HepG2 (cell line): ENCODE measurements at regions not wholly inside any gene's neighbourhood (a gene's known extent, or its start where the extent isn't known, plus 50 kb on each side); places are given as distances from the start of the nearest gene placed in this dataset.

Source experiments
- ATAC-seq: fragments of 200-7000 bp; cut with Tn5 transposase; 3 replicates; pipeline ENCODE4 v1.9.1; 2020; ENCODE audit warnings: mild to moderate bottlenecking, moderate library complexity
- BruUV-seq: library from RNA; stranded (reverse); fragments of 400-500 nt; replicated peaks from 2 replicates; lab custom pipeline; 2021; lab: Mats Ljungman, UMichigan
- CTCF ChIA-PET: fragments of 300-600 bp; formaldehyde crosslinking; extraction: SDS; loops from one replicate; lab custom pipeline; 2021; ENCODE audit warnings: low total read pairs, inconsistent platforms, low intra/inter-chr PET ratio; lab: Yijun Ruan, JAX
- POLR2A ChIA-PET: fragments of 350-600 bp; sonication (Branson Sonifier 250); formaldehyde crosslinking; loops from one replicate; lab custom pipeline; 2020; ENCODE audit warnings: antibody characterized with exemption, inconsistent platforms; lab: Yijun Ruan, JAX
- DNase-seq: peaks from one replicate; pipeline ENCODE4 v3.0.0-alpha.2; 2015; ENCODE audit warnings: low spot score
- FAIRE-seq: peaks from 3 replicates; lab custom pipeline; 2011; peaks lifted over from hg19 to GRCh38; lab: Jason Lieb, UNC
- H2AFZ ChIP-seq: one replicate; pipeline ENCODE4 v1.6.1; 2011; ENCODE audit warnings: low read length, inconsistent platforms
- H3K27ac ChIP-seq: fragments of 300-600 bp; 3 replicates; pipeline ENCODE4 v1.8.0; 2011; ENCODE audit warnings: mixed run types, mild to moderate bottlenecking, mixed read lengths, low read length, inconsistent platforms; ENCODE audit not compliant: insufficient read depth; ENCODE audit errors: extremely low read length
- H3K27me3 ChIP-seq, 2 experiments: fragments of 200-600 bp in 1 of 2; 2 replicates in 1 of 2; 3 replicates in 1 of 2; pipeline versions ENCODE4 v1.6.0 to v1.8.0; 2011; ENCODE audit warnings: low read length in 2 of 2, mild to moderate bottlenecking in 2 of 2, moderate library complexity in 2 of 2, inconsistent platforms in 1 of 2; ENCODE audit not compliant: insufficient read depth in 2 of 2, control insufficient read depth in 1 of 2
- H3K36me3 ChIP-seq, 2 experiments: fragments of 200-600 bp in 1 of 2; replicated peaks in 1 of 2; 2 replicates in 1 of 2; 3 replicates in 1 of 2; pipeline versions ENCODE4 v1.5.1 to v1.8.0; 2011; ENCODE audit warnings: low read length in 2 of 2, inconsistent platforms in 1 of 2; ENCODE audit not compliant: insufficient read depth in 2 of 2, control insufficient read depth in 1 of 2
- H3K4me1 ChIP-seq: 2 replicates; pipeline ENCODE4 v1.5.1; 2012; ENCODE audit warnings: low read length, inconsistent platforms; ENCODE audit not compliant: insufficient read depth
- H3K4me2 ChIP-seq: 2 replicates; pipeline ENCODE4 v1.6.0; 2011; ENCODE audit warnings: low read depth, low read length, inconsistent platforms
- H3K4me3 ChIP-seq, 3 experiments: fragments of 200-600 bp in 1 of 3; sonication (generic), shearing (Covaris generic) in 1 of 3; replicated peaks in 1 of 3; 2 replicates each; pipeline ENCODE4 v1.5.1; 2011 to 2016; ENCODE audit warnings: low read length in 3 of 3, inconsistent platforms in 2 of 3, low read depth in 2 of 3, mild to moderate bottlenecking in 2 of 3, control low read depth in 1 of 3, mixed read lengths in 1 of 3; ENCODE audit not compliant: insufficient read depth in 1 of 3
- H3K79me2 ChIP-seq: one replicate; pipeline ENCODE4 v1.6.1; 2011; ENCODE audit warnings: low read length, inconsistent platforms; ENCODE audit not compliant: insufficient read depth
- H3K9ac ChIP-seq: 2 replicates; pipeline ENCODE4 v1.6.0; 2011; ENCODE audit warnings: mild to moderate bottlenecking, low read depth, low read length, inconsistent platforms; ENCODE audit not compliant: insufficient read depth
- H3K9me3 ChIP-seq: 2 replicates; pipeline ENCODE4 v1.5.1; 2012; ENCODE audit warnings: mild to moderate bottlenecking, low read length
- H4K20me1 ChIP-seq: 2 replicates; pipeline ENCODE4 v1.6.0; 2011; ENCODE audit warnings: inconsistent platforms, mild to moderate bottlenecking, low read length, moderate library complexity; ENCODE audit not compliant: insufficient read depth
- ATF3 ChIP-seq: sonication (generic); formaldehyde crosslinking; IDR thresholded peaks from 2 replicates; pipeline ENCODE4 v1.4.0; 2020; ENCODE audit warnings: missing genetic modification reagents
- BRD4 ChIP-seq: sonication (generic); formaldehyde crosslinking; IDR thresholded peaks from 2 replicates; pipeline ENCODE4 v1.4.0; 2020; ENCODE audit warnings: missing genetic modification reagents
- HIVEP1 ChIP-seq: sonication (generic); formaldehyde crosslinking; IDR thresholded peaks from 2 replicates; pipeline ENCODE4 v1.4.0; 2020; ENCODE audit warnings: mild to moderate bottlenecking, missing genetic modification reagents
- IRX3 ChIP-seq: sonication (generic); formaldehyde crosslinking; IDR thresholded peaks from 2 replicates; pipeline ENCODE4 v1.8.1; 2023; ENCODE audit warnings: mild to moderate bottlenecking, low read depth, missing genetic modification reagents, borderline replicate concordance
- MATR3 ChIP-seq: sonication (generic); formaldehyde crosslinking; IDR thresholded peaks from 2 replicates; pipeline ENCODE4 v1.4.0; 2020; ENCODE audit warnings: missing genetic modification reagents
- MLLT10 ChIP-seq: sonication (generic); formaldehyde crosslinking; IDR thresholded peaks from 2 replicates; pipeline ENCODE4 v1.4.0; 2020; ENCODE audit warnings: missing genetic modification reagents
- MLX ChIP-seq: IDR thresholded peaks from 2 replicates; pipeline ENCODE4 v1.6.1; 2016
- REST ChIP-seq, 2 experiments: IDR thresholded peaks; 2 replicates each; pipeline ENCODE4 v1.6.1; 2011 to 2012; ENCODE audit warnings: low read length in 2 of 2, borderline replicate concordance in 1 of 2, low read depth in 1 of 2, mild to moderate bottlenecking in 1 of 2, moderate library complexity in 1 of 2
- SALL1 ChIP-seq: sonication (generic); formaldehyde crosslinking; IDR thresholded peaks from 2 replicates; pipeline ENCODE4 v1.8.0; 2022; ENCODE audit warnings: mild to moderate bottlenecking, missing genetic modification reagents
- ZNF224 ChIP-seq: sonication (generic); formaldehyde crosslinking; IDR thresholded peaks from 2 replicates; pipeline ENCODE4 v1.5.0; 2020; ENCODE audit warnings: mild to moderate bottlenecking, missing genetic modification reagents
- ZNF24 ChIP-seq: fragments of 450-650 bp; IDR thresholded peaks from 2 replicates; pipeline ENCODE4 v1.6.1; 2017; ENCODE audit warnings: antibody characterized with exemption, mild to moderate bottlenecking
- ZNF546 ChIP-seq: sonication (generic); formaldehyde crosslinking; conservative IDR thresholded peaks from 2 replicates; pipeline ENCODE4 v1.8.1; 2023; ENCODE audit warnings: mild to moderate bottlenecking, missing genetic modification reagents
- ZNF674 ChIP-seq: sonication (generic); formaldehyde crosslinking; IDR thresholded peaks from 2 replicates; pipeline ENCODE4 v1.5.0; 2020; ENCODE audit warnings: low read depth, mild to moderate bottlenecking, missing genetic modification reagents
- WGBS: methylation state at CpG from one replicate; pipeline ENCODE4 v1.1.6; 2017; ENCODE audit warnings: low lambda C conversion rate; 5-methylcytosine and 5-hydroxymethylcytosine counted together
- in situ Hi-C: cut with HindIII; loops from 2 replicates; pipeline ENCODE4 v1.10.0; 2017; ENCODE audit warnings: low pct_unique_long_range_greater_than_20kb; ENCODE audit not compliant: extremely low pct_ligation_motif_present
- intact Hi-C: fragments of 100-400 bp; cut with micrococcal nuclease; formaldehyde crosslinking; loops from one replicate; pipeline ENCODE4 v1.10.0; 2022; ENCODE audit not compliant: unreplicated experiment

DNA sequence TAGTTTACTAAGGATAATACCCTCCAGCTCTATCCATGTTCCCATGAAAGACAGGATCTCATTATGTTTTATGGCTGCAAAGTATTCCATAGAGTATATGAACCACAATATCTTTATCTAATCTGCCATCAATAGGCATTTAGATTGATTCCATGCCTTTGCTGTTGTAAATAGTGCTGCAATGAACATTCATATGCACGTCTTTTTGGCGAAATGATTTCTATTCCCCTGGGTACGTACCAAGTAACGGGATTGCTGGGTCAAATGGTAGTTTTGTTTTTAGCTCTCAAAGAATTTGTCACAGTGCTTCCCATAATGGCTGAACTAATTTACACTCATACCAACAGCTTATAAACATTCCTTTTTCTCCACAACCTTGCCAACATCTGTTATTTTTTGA is 750.9 kb downstream of the BRINP3 start:
- CTCF ChIA-PET: no interaction called here
- FAIRE-seq: no peak
- in situ Hi-C loops: no loop called here
- H3K4me2 ChIP-seq: no peak overlapping the region
- H3K9me3 ChIP-seq: no peaks in the 10 kb centered on the region
- no peaks in the 10 kb centered on the region for H3K4me1 ChIP-seq
- no peaks in the 10 kb centered on the region for H4K20me1 ChIP-seq
- TF ChIP-seq BRD4 (CRISPR knock-in tag) (no peak), ZNF224 (CRISPR knock-in tag) (no peak), ZNF674 (CRISPR knock-in tag) (no peak), ZNF546 (CRISPR knock-in tag) (no peak), MLLT10 (no peak), IRX3 (CRISPR knock-in tag) (no peak), REST (IDR thresholded peaks at IDR 0.05; ENCODE audit: borderline replicate concordance in 1 of 2, low read depth in 1 of 2, low read length in 2 of 2) (no peak), MATR3 (CRISPR knock-in tag) (no peak), ZNF24 (no peak), MLX (no peak), SALL1 (CRISPR knock-in tag) (no peak), HIVEP1 (CRISPR knock-in tag) (no peak), ATF3 (CRISPR knock-in tag) (no peak)
- H2AFZ ChIP-seq: no peak overlapping the region
- no peak overlapping the region for H3K4me3 ChIP-seq
- no peaks in the 10 kb centered on the region; a peak in 1 of 5 replicates for H3K27me3 ChIP-seq
- no peak overlapping the region for H3K27ac ChIP-seq
- no peaks in the 10 kb centered on the region for H3K36me3 ChIP-seq
- no peak for DNase-seq
- 25% methylated on average over 4 of the region's 4 CpGs for WGBS
- BruUV-seq: no TSS peak
- H3K9ac ChIP-seq: no peak overlapping the region
- no peak for ATAC-seq
- intact Hi-C loops: no loop called here
- POLR2A ChIA-PET: no interaction called here
- no peaks in the 10 kb centered on the region for H3K79me2 ChIP-seq
